NCI-H82 (cell line): ENCODE measurements at regions not wholly inside any gene's neighbourhood (a gene's known extent, or its start where the extent isn't known, plus 50 kb on each side); places are given as distances from the start of the nearest gene placed in this dataset.
"Not testable (repeated sequence)": the region's sequence is repeated elsewhere in the genome, so short reads cannot be mapped to it uniquely, and the experiment has no call there.

Experiments
- DNase-seq: peaks from one replicate; lab custom pipeline; 2025; lab: John Stamatoyannopoulos, UW

DNA sequence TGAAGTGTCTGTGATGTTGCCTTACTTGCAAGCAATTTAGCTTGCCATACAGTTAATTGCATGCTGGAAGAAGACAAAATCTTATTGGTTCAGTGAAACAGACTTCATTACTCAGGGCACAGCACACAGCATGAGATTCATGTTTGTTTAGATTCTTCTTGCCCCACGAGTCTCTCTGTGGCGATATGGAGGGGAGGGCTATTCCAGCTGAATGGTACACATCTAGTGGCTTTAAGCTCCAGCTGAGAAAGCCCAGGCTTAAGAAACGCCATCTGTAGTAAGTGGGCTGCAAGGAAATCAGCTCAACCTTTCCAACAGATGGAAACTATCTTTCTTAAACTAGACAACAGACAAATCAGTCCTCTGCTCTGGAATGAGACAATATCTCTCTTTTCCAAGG lies 1022.0 kb downstream of the NCAM2 start:
- peak; percentile 77 for DNase-seq

DNA sequence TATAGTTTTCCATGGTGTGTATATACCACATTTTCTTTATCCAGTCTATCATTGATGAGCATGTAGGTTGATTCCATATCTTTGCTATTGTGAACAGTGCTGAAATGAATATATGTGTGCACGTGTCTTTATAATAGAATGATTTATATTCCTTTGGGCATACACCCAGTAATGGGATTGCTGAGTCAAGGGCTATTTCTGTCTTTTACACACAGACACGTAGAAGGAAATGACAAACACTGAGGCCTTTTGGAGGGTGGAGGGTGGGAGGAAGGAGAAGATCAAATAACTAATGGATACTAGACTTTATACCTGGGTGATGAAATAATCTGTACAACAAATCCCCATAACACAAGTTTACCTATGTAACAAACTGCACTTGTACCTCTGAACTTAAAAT lies 1025.7 kb downstream of the NCAM2 start:
- not testable (repeated sequence) for DNase-seq

DNA sequence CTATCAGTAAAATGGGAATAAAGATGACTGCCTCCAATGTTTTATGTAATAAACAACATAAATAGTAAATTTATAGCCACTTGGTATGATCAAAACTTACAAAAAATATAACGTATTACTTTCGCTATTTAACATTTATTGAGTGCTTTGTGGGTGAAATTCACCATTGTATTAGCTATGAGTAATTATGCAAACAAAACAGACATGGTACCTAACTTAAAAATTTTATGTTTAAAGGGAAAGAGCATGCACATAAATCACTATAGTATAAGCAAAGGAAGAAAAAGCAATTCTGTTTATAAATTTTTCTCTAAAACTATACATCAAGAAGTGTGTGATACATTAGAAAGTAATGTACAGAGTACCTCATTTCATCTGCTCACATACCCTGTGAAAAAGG lies 1046.2 kb downstream of the NCAM2 start:
- no peak for DNase-seq

DNA sequence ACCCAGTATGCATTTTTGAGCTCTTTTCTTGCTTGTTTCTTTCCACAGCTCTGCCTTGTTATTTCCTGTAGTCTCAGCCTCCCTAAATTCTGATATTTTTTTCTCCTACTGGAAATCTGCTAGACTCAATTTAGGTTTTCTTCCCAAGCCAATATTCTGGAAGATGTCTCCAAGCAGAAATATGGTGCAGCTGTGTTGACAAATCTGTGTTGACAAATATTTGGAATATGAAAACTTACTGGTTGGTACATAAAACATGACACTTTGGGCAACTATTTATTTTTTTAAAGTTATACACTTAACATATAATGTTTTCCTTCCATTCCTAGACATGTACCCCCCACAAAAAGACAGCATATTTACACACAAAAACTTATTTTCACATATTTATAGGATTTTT lies 1048.4 kb downstream of the NCAM2 start:
- no peak for DNase-seq

DNA sequence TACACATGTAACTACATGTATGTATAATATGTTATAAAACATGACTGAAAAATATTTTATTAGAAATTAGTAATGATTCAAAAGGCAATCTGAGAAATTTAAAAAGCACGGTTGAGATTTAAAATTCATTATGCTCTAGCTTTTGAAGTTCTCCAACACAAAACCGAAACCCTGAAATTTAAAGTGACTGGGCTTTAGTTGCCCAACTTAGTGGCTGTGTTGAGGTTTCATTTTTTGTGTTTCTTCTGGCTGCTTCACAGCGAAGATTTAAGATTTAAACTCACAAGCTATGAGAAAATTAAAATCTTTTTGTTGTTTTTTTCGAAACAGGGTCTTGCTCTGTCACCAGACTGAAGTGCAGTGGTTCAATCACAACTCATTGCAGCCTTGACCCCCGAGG lies 1058.7 kb downstream of the NCAM2 start:
- no peak for DNase-seq

DNA sequence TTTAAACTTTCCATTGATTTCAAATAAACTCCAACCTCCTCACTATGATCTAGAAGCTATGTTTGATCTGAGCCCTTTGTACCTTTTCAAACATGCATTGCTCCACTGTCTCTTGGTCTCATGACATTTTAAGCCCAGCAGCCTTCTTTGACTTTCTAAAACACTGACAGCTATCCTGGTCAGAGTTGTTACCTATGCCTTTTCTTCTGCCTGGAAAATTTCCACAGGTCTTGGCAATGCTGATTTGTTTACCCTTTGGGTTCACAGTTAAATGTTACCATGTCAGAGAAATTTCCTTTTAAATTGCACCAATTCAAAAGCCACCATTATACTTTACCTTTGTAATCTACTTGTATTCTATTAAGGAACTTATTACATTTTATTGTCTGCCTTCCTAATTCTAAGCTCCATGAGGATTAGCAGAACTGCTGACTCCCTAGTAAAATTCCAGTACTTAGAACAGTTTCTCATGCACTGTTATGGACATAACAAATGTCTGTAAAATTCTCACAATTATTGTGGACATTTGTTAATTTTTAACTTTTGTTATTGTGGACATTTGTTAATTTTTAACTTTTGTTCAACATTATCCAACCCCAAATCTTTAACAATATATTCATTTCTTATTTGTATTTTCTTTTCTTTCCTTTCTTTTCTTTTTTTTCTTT lies 1064.4 kb downstream of the NCAM2 start:
- no peak for DNase-seq

DNA sequence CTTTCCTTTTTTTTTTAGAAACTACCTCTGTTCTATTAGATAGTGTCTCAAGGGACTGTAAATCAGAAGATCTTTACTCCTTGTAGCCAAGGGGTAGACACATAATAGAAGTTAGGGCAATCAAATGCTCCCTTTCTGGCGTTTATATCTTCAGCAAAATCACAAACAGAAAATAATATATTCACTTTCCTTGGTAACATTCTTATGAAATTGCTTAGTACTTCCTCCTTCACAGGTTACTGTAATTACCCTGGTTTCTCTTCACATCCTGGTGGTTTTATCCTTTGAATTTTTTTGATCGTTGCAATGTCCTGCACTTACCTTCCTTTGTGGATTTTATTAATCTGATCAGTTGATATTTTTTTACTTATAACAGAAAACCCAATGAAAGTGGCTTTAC lies 1064.9 kb downstream of the NCAM2 start:
- no peak for DNase-seq

DNA sequence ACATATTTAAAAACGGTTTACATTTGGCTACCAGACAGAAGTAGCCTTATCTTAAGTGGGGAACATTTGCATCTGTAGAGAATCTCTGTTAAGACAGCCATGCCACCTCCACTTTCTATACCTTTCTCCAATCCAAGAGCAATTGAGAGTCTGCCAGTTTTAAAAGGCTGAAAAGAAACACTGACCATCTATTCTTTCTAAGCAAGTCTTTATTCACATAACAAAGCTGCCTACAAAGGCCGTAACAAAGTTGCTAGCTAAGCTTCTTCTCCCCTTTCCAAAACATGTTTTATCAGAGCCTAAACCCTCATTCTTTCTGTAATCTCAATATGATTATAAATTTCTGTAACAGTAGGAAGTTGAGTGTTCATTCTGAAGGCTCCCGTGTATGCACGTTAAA lies 1078.3 kb downstream of the NCAM2 start:
- DNase-seq = no peak

DNA sequence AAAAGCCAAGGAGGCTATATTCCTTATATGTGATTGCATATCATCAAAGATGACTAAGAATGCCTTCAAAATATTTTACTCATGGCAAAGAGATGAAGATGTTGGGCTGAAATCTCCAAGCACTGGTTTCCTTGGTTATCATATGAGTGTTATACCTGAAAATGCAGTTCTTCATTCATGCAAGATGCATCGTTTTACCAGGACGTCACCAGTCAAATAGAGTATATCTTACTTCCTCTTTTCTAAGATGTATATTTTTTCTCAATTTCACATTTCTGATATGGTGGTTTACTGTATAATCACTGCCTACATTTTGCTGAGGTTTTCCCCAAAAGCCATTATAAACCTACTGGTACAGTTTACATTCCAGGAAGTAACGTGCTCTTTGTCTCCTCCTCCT lies 1085.7 kb downstream of the NCAM2 start:
- DNase-seq = no peak

DNA sequence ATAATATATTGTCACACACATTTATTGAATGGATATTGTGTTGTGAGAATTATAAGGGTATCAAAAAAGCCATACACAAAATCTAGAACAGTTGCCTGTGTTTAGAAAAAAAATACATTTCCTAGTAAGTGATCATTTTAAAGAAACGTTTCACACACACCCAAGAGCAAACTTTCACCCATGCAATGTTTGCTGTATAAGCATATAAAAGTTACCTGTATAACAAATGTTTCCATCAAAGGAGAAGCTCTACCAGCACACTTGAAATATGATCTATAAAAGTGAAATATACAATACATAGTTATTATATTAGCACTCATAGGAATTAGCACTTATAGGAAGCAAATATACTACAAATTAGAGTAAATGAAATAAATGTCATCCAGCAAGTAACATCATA lies 1098.1 kb downstream of the NCAM2 start:
- DNase-seq = no peak

DNA sequence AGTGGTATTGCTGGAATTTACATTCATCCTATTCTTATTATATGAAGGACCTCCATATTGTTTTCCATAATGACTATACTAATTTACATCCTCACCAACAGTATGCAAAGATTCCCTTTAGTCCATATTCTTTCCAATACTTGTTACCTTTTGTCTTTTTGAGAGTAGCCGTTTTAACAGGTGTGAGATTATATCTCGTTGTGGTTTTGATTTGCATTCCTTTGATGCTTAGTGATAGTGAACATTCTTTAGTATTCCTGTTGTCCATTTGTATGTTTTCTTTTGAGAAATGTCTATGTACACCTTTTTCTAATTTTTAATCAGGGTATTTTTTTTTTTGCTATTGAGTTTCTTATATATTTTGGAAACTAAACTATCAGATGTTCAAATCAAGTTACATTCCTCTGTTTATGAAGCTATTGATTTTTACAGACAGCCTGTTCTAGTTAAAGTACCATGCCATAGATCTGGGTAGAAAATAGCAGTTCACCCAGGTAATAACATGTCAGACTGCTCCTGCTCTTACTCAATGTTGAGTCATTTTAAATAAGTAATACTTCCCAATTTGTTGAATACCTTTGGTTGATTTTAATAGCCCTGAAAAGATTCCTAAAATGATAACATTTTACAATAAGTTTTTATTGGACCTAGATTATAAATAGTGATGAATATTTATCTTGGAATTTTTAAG lies 1108.7 kb downstream of the NCAM2 start:
- DNase-seq = no peak

DNA sequence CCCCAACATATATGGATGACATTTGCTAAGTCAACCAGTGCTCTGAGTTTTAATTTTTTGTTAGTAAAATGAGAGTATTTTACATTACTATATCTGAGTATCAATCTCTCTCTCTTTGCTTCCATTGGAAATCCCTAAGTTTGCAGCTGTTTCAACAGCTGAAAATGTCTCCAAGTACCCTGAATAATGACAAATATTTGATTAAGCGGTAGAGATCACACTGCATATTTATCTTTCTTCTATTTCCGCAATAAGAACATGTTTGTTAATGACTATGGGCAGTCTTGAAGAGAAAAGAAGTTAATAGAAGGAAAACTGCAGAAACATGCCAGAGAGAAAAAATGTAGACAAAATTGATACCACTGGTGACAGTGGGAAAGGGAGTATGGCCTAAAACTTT lies 1117.5 kb downstream of the NCAM2 start:
- DNase-seq = no peak

DNA sequence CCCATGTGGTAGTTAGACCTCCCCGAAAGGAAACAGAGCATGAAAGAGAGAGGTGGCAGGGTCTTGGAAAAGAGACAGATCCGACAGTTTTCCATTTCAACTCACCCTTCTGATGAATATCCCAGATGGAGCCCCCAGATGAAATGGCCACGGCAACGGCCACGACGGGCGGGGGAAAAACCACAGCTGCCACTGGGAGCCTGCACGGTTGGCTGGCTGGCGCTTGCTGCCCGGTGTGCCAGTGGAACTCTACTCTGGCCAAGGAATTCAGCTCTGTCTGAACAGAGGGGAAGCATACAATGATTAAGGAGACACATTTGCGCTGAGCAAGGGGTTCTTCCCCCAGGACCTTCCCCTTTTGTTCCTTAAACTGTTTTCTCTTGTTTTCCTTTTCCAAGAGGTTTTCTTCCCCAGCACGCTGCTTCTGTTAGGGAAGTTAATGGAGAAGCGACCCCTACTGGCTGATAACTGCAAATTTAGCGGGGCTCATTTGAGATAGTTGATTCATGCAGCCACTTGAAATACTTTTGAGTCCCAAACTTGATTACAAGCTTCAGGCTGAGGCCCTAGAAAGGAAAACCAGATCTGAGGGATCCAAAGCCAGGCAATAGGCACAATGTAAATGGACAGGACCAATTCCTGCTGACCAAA lies 1122.5 kb downstream of the NCAM2 start:
- DNase-seq = peak; percentile 71

DNA sequence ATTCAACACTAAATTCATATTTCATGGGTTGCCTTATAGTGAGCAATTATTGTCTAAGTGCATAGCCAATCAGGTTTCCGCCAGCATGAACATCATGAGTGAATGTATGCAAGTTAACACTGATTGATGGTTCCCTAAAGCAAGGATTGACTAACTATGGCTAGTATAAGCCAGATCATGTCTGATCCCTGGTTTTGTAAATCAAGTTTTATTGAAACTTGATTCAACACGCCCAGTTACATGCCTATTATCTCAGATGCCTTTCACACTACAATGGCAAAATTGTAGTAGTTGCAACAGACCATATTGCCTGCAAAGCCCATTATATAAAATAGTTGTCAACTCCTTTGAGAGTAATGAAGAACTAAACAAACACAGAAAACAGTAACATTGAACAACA lies 1127.4 kb downstream of the NCAM2 start:
- no peak for DNase-seq

DNA sequence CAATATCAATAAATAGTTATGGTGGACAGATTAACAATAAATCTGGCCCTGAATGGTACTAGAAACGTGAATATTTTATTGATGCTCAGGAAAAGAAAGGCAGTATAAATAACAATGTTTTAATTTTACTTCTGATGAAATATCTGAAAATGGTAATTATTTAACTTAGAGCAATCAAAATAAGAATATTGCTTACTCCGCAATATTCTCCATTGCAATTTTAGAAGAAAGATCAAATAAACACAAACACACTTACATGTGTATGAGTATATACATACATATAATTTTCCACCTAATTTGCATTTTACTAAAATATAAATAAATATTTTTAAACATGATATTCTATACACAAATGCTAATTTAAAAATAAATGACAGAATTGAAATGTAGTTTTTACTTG lies 1130.5 kb downstream of the NCAM2 start:
- no peak for DNase-seq

DNA sequence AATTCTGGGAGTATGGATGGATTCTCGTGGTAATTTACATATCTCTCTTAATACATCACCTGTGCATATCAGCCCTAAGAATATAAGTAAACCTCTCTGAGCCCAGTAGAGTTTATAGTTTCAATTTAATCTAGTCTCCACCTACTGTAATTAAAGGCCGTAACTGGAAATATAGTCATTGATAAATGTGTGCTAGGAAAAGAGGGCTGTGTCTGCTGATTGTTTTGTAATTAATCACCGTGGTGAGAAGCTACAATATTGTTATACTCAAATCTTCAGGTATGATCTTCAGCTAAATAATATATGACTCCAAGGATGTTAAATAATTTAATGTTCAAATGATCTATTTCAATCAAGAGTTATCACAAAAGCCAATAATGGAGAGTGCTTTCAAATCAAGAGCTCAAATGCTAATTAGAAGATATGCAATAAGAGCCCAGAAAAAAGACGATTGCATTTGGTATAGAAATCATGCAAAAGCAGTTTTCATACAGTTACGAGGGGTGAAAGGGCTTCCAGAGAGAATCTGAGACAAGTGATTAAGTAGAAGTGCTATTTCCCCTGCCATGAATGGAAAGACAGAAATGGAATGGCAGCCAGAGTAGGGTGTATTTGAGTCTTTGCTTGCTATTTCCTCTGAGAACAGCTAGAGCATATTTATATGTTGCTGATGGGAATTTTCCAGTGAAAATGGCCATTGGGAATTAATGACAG lies 1134.3 kb downstream of the NCAM2 start:
- no peak for DNase-seq

DNA sequence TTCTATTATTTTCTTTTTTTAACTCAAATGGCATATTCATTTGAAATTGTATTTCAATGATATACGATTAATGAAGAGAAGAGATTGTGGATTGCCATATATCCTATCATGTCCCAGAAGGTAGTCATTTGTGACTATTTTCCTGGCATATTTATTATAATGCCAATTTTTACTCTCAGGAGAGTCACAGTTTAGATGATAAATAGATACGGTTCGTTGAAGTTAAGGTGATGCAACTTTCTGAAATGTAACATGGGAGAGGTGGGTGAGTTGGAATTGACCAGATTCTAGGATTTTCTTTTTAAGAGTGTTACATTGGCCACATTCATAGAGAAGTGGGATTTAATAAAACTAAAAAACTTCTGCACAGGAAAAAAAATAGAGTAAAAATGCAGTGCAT lies 1138.5 kb downstream of the NCAM2 start:
- no peak for DNase-seq

DNA sequence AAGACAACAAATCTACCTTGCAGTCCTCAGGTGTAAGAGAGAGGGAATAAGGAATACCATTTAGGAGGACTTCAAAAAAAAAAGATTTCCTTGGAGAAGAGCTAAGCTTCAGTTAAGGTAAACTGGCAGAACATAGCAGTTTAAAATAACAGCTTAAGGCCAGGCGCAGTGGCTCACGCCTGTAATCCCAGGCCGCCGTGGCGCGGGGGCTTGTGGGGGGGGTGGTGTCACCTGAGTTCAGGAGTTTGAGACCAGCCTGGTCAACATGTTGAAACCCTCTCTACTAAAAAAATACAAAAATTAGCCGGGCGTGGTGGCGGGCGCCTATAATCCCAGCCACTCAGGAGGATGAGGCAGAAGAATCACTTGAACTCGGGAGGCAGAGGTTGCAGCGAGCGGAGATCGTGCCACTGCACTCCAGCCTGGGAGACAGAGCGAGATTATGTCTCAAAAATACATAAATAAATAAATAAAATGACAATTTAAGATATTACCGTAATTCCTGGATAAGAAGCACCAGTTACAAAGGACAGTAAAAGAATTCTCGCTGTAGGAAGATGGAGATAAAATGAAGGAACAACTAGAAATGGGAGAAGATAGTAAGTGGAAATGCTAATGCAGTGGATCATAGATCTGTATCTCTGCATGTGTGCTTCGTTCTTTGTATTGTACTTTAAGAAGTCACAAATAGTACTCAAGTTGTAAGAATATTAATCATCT lies 1140.2 kb downstream of the NCAM2 start:
- DNase-seq = no peak

DNA sequence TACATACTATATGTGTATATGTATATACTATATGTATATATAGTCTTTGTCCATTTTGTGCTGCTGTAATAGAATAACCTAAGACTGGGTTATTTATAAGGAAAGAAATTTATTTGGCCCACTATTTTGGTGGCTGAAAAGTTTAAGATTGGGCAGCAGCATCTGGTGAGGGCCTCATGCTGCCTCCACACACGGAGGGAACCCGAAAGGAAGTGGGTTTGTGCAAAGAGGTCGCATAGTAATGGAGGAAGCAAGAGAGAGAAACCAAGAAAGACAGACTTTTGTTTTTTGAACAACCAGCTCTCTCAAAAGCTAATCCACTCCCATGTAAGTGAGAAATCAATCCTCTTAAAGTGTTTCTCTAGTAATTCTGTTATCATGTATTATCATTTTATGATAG lies 1147.3 kb downstream of the NCAM2 start:
- DNase-seq = no peak

DNA sequence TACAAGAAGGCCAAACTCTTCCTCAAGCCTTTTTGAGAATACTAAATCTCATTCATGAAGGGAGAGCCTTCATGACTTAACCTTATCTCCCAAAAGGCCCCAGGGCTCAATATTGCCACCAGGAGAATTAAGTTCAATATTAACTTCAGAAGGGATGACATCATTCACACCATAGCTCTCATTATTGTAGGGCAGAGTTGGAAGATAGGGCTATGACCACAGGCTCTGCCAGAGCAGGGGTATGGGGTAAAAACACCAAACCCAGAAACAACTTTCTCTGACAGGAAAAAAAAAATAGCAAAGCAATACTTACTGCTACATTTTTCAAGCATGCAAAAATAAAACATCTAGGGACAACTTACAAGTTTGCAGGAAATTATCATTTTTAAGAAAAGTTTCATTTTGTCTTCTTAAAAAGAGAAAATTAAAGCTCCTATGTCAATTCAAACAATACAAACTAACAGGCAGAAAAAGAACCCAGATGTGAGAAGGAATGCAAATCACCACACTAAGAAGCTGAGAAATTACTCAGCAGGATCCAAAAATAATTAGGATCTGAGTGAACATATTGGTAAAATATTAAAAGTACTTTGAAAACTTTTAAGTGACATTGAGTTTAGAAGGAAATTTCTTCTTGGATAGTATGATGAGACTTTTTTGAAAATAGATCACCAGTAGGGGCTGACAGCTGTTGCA lies 1156.5 kb downstream of the NCAM2 start:
- no peak for DNase-seq

DNA sequence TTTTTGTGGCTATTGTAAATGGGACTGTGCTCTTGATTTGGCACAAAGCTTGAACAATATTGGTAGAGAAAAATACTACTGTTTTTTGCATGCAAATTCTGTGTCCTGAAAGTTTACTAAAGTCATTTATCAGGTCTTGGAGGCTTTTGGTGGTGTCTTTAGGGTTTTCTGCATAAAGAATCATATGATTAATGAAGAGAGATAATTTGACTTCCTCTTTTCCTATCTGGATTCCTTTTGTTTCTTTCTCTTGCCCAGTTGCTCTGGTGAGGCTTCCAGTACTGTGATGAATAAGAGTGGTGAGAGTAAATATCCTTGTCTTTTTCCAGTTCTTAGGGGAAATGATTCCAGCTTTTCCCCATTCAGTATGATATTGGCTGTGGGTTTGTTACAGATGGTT lies 1166.7 kb downstream of the NCAM2 start:
- DNase-seq = no peak

DNA sequence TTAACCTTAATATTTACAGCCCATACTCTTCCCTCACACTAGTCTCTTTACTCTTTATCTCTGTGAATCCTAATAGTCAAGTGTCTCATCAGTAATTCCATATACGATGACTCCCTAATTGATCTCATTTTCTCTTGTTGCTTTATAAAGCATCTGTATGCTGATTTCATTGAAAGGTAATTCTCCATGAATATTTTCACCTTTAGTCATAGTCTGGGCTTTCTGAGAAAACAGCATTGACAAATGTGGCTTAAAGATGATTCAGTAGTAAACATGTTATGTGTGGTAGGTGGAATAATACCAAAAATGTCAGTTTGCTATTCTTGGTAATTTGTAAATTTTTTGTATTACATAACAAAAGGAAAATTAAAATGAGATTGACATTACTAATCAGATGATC lies 1176.5 kb downstream of the NCAM2 start:
- DNase-seq = no peak
